Hepatocyte (in vitro differentiated cells): ENCODE measurements at regions not wholly inside any gene's neighbourhood (a gene's known extent, or its start where the extent isn't known, plus 50 kb on each side); places are given as distances from the start of the nearest gene placed in this dataset.

Experiments
- CTCF ChIP-seq: fragments of 200-600 bp; sonication (generic); IDR thresholded peaks from 2 replicates; pipeline ENCODE4 v1.5.1; 2016; ENCODE audit warnings: antibody characterized with exemption, mild to moderate bottlenecking; ENCODE audit not compliant: poor library complexity
- EZH2 ChIP-seq: fragments of 200-600 bp; sonication (generic); IDR thresholded peaks from 2 replicates; pipeline ENCODE4 v1.6.1; 2016; ENCODE audit warnings: antibody characterized with exemption, mild to moderate bottlenecking, borderline replicate concordance

- TF ChIP-seq CTCF (no peak), EZH2 (no peak)
Measured at GRCh38 chr6:113375950-113376846, 480.9 kb upstream of the MARCKS start.
